Natural killer cell treated with Interleukin-12 subunit alpha and Interleukin-12 subunit beta and Interleukin-15 and Interleukin-18, amount 100 ng/mL, for 72 hours (primary cell): ENCODE measurements at regions not wholly inside any gene's neighbourhood (a gene's known extent, or its start where the extent isn't known, plus 50 kb on each side); places are given as distances from the start of the nearest gene placed in this dataset.
"Not testable (repeated sequence)": the region's sequence is repeated elsewhere in the genome, so short reads cannot be mapped to it uniquely, and the experiment has no call there.

Source experiments
- ATAC-seq, 2 donors: fragments of 150-1000 bp; cut with Tn5 transposase in 1 of 2; sonication (Bioruptor Pico), chemical (Tn5 transposase) in 1 of 2; 2 replicates each; pipeline ENCODE4 v1.10.0; 2021
- DNase-seq: peaks from one replicate; pipeline ENCODE4 v3.0.0; 2022; ENCODE audit warnings: low spot score
- H3K27ac Mint-ChIP-seq, 2 donors: 1 replicate in 1 of 2; 2 replicates in 1 of 2; pipeline ENCODE4 v1.8.0; 2022; ENCODE audit warnings: mixed read lengths in 2 of 2, mild to moderate bottlenecking in 1 of 2, moderate library complexity in 1 of 2
- H3K27me3 Mint-ChIP-seq, 2 donors: 1 replicate in 1 of 2; 2 replicates in 1 of 2; pipeline ENCODE4 v1.8.0; 2022; ENCODE audit warnings: mixed read lengths in 2 of 2
- H3K36me3 Mint-ChIP-seq: one replicate; pipeline ENCODE4 v1.8.0; 2022; ENCODE audit warnings: mixed read lengths
- H3K4me1 Mint-ChIP-seq, 2 donors: 1 replicate in 1 of 2; 2 replicates in 1 of 2; pipeline ENCODE4 v1.8.0; 2022; ENCODE audit warnings: low read depth in 2 of 2, mixed read lengths in 2 of 2, mild to moderate bottlenecking in 1 of 2
- H3K4me3 Mint-ChIP-seq: one replicate; pipeline ENCODE4 v1.8.0; 2022; ENCODE audit warnings: mixed read lengths
- H3K9me3 Mint-ChIP-seq: 2 replicates; pipeline ENCODE4 v1.8.0; 2022; ENCODE audit warnings: mixed read lengths

DNA sequence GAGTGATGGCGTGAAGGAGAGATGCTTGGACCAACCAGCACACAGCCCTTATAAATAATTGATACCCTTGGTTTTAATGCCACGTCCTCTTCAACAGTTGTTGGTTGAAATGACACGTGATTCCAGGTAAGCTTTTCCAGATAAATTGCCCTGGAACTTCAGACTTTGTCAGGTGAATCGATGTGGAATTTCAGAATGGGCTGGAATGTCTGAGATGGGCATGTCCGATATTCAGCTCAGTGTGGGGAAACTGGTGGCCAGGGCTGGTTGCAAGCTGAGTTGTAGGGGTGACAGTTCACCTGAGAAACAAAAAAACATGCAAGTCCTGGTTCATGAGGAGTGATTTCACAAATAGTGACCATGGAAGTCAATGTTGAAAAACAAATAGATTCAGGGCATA, 104.0 kb upstream of the PRKX start:
- H3K27ac Mint-ChIP-seq, ATAC-seq, H3K4me3 Mint-ChIP-seq, H3K4me1 Mint-ChIP-seq, H3K27me3 Mint-ChIP-seq, DNase-seq, H3K9me3 Mint-ChIP-seq, H3K36me3 Mint-ChIP-seq: not testable (repeated sequence)

DNA sequence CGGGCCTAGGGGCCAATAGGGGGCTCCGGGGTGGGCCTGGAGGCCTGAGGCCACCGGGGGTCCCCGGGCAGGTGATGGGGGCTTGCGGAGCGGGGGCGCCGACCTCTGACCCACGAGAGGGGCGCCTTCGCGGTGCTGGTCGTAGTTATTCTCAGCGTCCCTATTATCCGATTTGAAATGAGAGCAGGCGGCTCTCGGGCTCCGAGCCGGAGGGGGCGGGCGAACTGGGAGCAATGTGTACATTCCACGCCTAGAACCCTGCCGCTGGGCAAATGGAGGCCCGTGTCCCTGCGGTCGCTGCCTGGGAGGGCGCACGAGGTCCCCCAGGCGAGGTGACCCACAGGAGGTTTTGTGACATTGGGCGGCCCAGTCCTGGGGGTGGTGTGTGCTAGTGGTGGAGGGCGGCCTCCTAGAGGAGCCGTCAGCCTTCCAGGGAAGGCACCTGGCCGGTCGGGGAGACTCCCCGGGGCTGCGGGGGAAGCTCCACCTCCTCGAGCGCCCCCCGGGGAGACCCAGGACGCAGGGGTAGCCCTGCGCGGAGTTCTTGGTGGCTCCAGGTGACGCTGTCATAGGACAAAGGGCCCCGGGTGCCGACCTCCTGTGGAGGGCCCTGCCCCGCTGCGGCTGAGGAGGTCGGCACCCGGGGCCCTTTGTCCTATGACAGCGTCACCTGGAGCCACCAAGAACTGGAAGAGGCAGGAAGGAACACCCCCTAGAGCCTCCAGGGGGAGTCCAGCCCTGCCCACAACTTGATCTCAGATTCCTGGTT, 102.6 kb upstream of the PRKX start:
- Mint-ChIP-seq H3K27ac (no peak overlapping the region), H3K4me1 (peaks cover 14 to 15% of the 10 kb centered on the region in 2 donors), H3K36me3 (no peaks in the 10 kb centered on the region), H3K9me3 (no peaks in the 10 kb centered on the region), H3K27me3 (no peaks in the 10 kb centered on the region), H3K4me3 (peak overlapping the region; percentile 55)
- DNase-seq: peak; percentile 62
- no peak for ATAC-seq

GRCh38 chrX:3811331-3812311, 98.2 kb upstream of the PRKX start:
- Mint-ChIP-seq H3K9me3 (no peaks in the 10 kb centered on the region), H3K27me3 (peaks cover 17 to 23% of the 10 kb centered on the region in 2 donors), H3K36me3 (no peaks in the 10 kb centered on the region), H3K4me1 (peaks cover 10 to 15% of the 10 kb centered on the region in 2 donors), H3K4me3 (peak overlapping the region; percentile 47), H3K27ac (peak overlapping the region; percentile 46 to 57)
- no peak for ATAC-seq
- DNase-seq: peak; percentile 72

DNA sequence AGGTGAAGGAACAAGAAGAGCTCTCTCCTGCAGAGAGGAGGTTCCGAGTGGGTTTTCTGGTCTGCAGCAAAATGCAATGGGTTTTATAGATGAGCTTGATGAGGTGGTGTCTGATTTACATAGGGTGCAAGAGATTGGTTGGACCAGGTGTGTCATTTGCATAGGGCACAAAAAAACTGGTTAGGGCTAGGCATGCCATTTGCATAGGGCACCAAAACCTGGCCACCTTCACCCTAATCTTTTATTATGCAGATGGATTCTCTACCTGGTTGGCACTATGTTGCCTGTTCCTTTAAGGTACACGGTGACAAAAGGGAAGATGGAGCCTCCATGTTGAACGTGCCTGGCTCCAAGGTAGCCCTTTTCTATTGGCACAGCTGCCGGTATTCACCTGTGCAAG, 94.5 kb upstream of the PRKX start:
- ATAC-seq (no peak), DNase-seq (no peak)
- no peaks in the 10 kb centered on the region for H3K36me3 Mint-ChIP-seq
- no peak overlapping the region for H3K27ac Mint-ChIP-seq
- H3K27me3 Mint-ChIP-seq: peaks cover 17 to 29% of the 10 kb centered on the region in 2 donors
- no peak overlapping the region for H3K4me3 Mint-ChIP-seq
- H3K4me1 Mint-ChIP-seq: peaks cover 10 to 13% of the 10 kb centered on the region in 2 donors
- H3K9me3 Mint-ChIP-seq: no peaks in the 10 kb centered on the region

GRCh38 chrX:3806630-3807029, 93.2 kb upstream of the PRKX start:
- no peaks in the 10 kb centered on the region for H3K36me3 Mint-ChIP-seq
- DNase-seq (no peak), ATAC-seq (no peak)
- H3K4me3 Mint-ChIP-seq: no peak overlapping the region
- H3K4me1 Mint-ChIP-seq: peaks cover 4 to 7% of the 10 kb centered on the region in 2 donors
- H3K9me3 Mint-ChIP-seq: no peaks in the 10 kb centered on the region
- no peak overlapping the region for H3K27ac Mint-ChIP-seq
- H3K27me3 Mint-ChIP-seq: peaks cover 17 to 29% of the 10 kb centered on the region in 2 donors

GRCh38 chrX:3803713-3804112, 90.3 kb upstream of the PRKX start:
- H3K27me3 Mint-ChIP-seq: peaks cover 14 to 27% of the 10 kb centered on the region in 2 donors
- DNase-seq: no peak
- H3K4me1 Mint-ChIP-seq: no peaks in the 10 kb centered on the region
- H3K36me3 Mint-ChIP-seq: no peaks in the 10 kb centered on the region
- no peak overlapping the region for H3K4me3 Mint-ChIP-seq
- ATAC-seq: no peak
- H3K27ac Mint-ChIP-seq: peak overlapping the region in 1 of 2 donors; percentile 35
- no peaks in the 10 kb centered on the region for H3K9me3 Mint-ChIP-seq

GRCh38 chrX:3803305-3803704, 89.9 kb upstream of the PRKX start:
- H3K9me3 Mint-ChIP-seq: no peaks in the 10 kb centered on the region
- H3K4me1 Mint-ChIP-seq: no peaks in the 10 kb centered on the region
- H3K4me3 Mint-ChIP-seq: no peak overlapping the region
- peak overlapping the region in 1 of 2 donors; percentile 35 for H3K27ac Mint-ChIP-seq
- DNase-seq (no peak), ATAC-seq (no peak)
- no peaks in the 10 kb centered on the region for H3K36me3 Mint-ChIP-seq
- H3K27me3 Mint-ChIP-seq: peaks cover 10 to 25% of the 10 kb centered on the region in 2 donors

DNA sequence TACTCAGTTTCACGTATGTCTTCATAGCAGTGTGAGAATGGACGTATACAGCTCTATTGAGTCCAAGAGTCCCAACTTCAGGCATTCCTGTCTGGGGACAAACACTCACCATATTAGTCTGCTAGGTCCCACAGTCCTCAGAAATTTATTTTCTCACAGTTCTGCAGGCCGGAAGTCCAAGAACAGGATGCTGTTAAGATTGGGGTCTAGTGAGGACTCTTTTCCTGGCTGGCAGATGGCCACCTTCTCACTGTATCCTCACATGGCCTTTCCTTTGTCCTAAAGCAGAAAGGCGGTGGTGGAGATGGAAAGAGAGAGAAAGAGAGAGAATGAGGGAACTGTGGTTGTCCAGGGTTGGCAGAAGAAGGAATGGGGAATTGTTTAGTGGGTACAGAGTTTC, 82.0 kb upstream of the PRKX start:
- DNase-seq, ATAC-seq, H3K4me1 Mint-ChIP-seq, H3K27ac Mint-ChIP-seq, H3K36me3 Mint-ChIP-seq, H3K9me3 Mint-ChIP-seq, H3K4me3 Mint-ChIP-seq: not testable (repeated sequence)
- peaks cover 15 to 17% of the 10 kb centered on the region in 2 donors for H3K27me3 Mint-ChIP-seq

- ATAC-seq (no peak), DNase-seq (no peak)
- H3K4me1 Mint-ChIP-seq: peaks cover 0 to 15% of the 10 kb centered on the region in 2 donors
- no peak overlapping the region for H3K27ac Mint-ChIP-seq
- H3K9me3 Mint-ChIP-seq: no peaks in the 10 kb centered on the region
- H3K36me3 Mint-ChIP-seq: no peaks in the 10 kb centered on the region
- H3K27me3 Mint-ChIP-seq: peaks cover 13 to 15% of the 10 kb centered on the region in 2 donors
- H3K4me3 Mint-ChIP-seq: no peak overlapping the region
Observed at GRCh38 chrX:3791449-3791848, 78.0 kb upstream of the PRKX start.

DNA sequence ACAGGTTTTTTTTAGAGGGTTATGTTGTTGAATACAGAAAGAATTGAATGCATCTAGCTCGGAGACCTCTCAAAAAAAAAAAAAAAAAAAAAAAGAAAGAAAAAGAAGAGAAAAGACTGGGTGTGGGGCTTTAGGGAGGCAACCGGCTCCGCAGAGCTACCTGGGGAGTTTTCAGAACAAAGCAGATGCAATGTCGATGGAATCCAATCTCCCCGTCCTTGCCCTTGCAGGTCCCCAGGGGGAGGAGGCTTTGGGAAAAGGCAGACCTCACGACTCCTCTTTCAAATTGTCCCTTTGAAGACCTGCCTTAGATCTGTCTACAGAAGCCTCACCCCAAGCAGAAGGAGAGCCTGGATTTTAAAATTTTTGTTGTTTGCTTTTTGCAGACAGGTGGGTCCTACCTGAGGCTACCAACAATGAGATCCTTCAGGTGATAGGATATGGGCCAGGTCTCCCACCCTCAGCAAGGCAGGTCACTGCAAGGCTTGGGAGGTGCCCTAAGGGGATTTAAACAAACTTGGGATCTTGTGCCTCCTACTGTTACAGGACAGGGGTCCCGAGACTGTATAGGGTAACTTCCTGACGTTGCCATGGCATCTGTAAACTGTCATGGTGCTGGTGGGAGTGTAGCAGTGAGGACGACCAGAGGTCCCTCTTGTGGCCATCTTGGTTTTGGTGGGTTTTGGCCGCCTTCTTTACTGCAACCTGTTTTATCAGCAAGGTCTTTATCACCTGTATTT, 75.2 kb upstream of the PRKX start:
- Mint-ChIP-seq H3K36me3 (no peaks in the 10 kb centered on the region), H3K4me1 (peaks cover 6 to 29% of the 10 kb centered on the region in 2 donors), H3K27ac (peak overlapping the region in 1 of 2 donors; percentile 37), H3K27me3 (peaks cover 6 to 9% of the 10 kb centered on the region in 2 donors), H3K4me3 (no peak overlapping the region), H3K9me3 (no peaks in the 10 kb centered on the region)
- no peak for ATAC-seq
- no peak for DNase-seq

- no peak for ATAC-seq
- H3K27me3 Mint-ChIP-seq: peaks cover 6 to 9% of the 10 kb centered on the region in 2 donors
- H3K9me3 Mint-ChIP-seq: no peaks in the 10 kb centered on the region
- H3K4me1 Mint-ChIP-seq: peaks cover 6 to 29% of the 10 kb centered on the region in 2 donors
- no peaks in the 10 kb centered on the region for H3K36me3 Mint-ChIP-seq
- H3K4me3 Mint-ChIP-seq: no peak overlapping the region
- no peak for DNase-seq
- no peak overlapping the region for H3K27ac Mint-ChIP-seq
Observed at GRCh38 chrX:3787856-3788255, 74.4 kb upstream of the PRKX start.

GRCh38 chrX:3785822-3786221, 72.4 kb upstream of the PRKX start:
- peaks cover 6 to 33% of the 10 kb centered on the region in 2 donors for H3K4me1 Mint-ChIP-seq
- not testable (repeated sequence) for H3K27ac Mint-ChIP-seq, H3K36me3 Mint-ChIP-seq, DNase-seq, H3K9me3 Mint-ChIP-seq, H3K27me3 Mint-ChIP-seq, H3K4me3 Mint-ChIP-seq, ATAC-seq

GRCh38 chrX:3780564-3780963, 67.1 kb upstream of the PRKX start:
- H3K36me3 Mint-ChIP-seq: no peaks in the 10 kb centered on the region
- ATAC-seq (peak in 1 of 2 donors; percentile 48), DNase-seq (no peak)
- H3K4me3 Mint-ChIP-seq: no peak overlapping the region
- H3K27me3 Mint-ChIP-seq: no peaks in the 10 kb centered on the region
- peak overlapping the region in 1 of 2 donors; percentile 27 for H3K27ac Mint-ChIP-seq
- H3K4me1 Mint-ChIP-seq: peaks cover 12 to 35% of the 10 kb centered on the region in 2 donors
- H3K9me3 Mint-ChIP-seq: no peaks in the 10 kb centered on the region
